Naive thymus-derived CD4-positive, alpha-beta T cell (primary cell): ENCODE measurements at regions not wholly inside any gene's neighbourhood (a gene's known extent, or its start where the extent isn't known, plus 50 kb on each side); places are given as distances from the start of the nearest gene placed in this dataset.

ENCODE experiments used
- ATAC-seq: fragments of 150-1000 bp; cut with Tn5 transposase; 2 replicates; pipeline ENCODE4 v1.10.0; 2021; ENCODE audit warnings: mild to moderate bottlenecking, moderate library complexity
- CTCF ChIA-PET: fragments of 350-600 bp; sonication (Branson Sonifier 250); formaldehyde crosslinking; loops from one replicate; lab custom pipeline; 2021; ENCODE audit warnings: antibody characterized with exemption; lab: Charles Lee
- POLR2A ChIA-PET: fragments of 350-600 bp; sonication (Branson Sonifier 250); formaldehyde crosslinking; loops from one replicate; lab custom pipeline; 2021; ENCODE audit warnings: antibody characterized with exemption, inconsistent platforms; lab: Charles Lee
- DNase-seq, 9 donors: peaks; one replicate each; pipeline versions ENCODE4 v3.0.0 to v3.0.0-alpha.2; 2020 to 2022; ENCODE audit warnings: mixed read lengths in 1 of 9
- H3K27ac ChIP-seq: one replicate; pipeline ENCODE4 v1.7.0; 2013; ENCODE audit warnings: mild to moderate bottlenecking, low read depth, low read length, moderate library complexity
- H3K27me3 ChIP-seq, 2 donors: one replicate each; pipeline ENCODE4 v1.7.0; 2013; ENCODE audit warnings: low read length in 2 of 2, mild to moderate bottlenecking in 2 of 2, moderate library complexity in 2 of 2; ENCODE audit not compliant: control insufficient read depth in 2 of 2, insufficient read depth in 2 of 2
- H3K36me3 ChIP-seq, 3 experiments: 1 replicate in 2 of 3; 2 replicates in 1 of 3; pipeline ENCODE4 v1.7.0; 2013; ENCODE audit warnings: low read length in 3 of 3, mild to moderate bottlenecking in 3 of 3, moderate library complexity in 1 of 3; ENCODE audit not compliant: insufficient read depth in 3 of 3, control insufficient read depth in 2 of 3
- H3K4me1 ChIP-seq, 2 donors: one replicate each; pipeline ENCODE4 v1.7.0; 2013; ENCODE audit warnings: low read length in 2 of 2, mild to moderate bottlenecking in 2 of 2, moderate library complexity in 1 of 2; ENCODE audit not compliant: control insufficient read depth in 2 of 2, insufficient read depth in 2 of 2
- H3K4me3 ChIP-seq: 2 replicates; pipeline ENCODE4 v1.7.0; 2013; ENCODE audit warnings: mild to moderate bottlenecking, low read length
- H3K9me3 ChIP-seq, 3 experiments: 1 replicate in 2 of 3; 2 replicates in 1 of 3; pipeline ENCODE4 v1.7.0; 2013; ENCODE audit warnings: low read length in 3 of 3; ENCODE audit not compliant: control insufficient read depth in 2 of 3
- H3K27ac Mint-ChIP-seq, 9 donors: one replicate each; pipeline ENCODE4 v1.8.0; 2020 to 2022; ENCODE audit warnings: mixed read lengths in 9 of 9, mild to moderate bottlenecking in 8 of 9, moderate library complexity in 5 of 9, inconsistent platforms in 2 of 9
- H3K27me3 Mint-ChIP-seq, 5 donors: one replicate each; pipeline ENCODE4 v1.8.0; 2021 to 2022; ENCODE audit warnings: mixed read lengths in 5 of 5, mild to moderate bottlenecking in 1 of 5
- H3K36me3 Mint-ChIP-seq, 5 donors: one replicate each; pipeline ENCODE4 v1.8.0; 2020 to 2022; ENCODE audit warnings: mixed read lengths in 5 of 5, mild to moderate bottlenecking in 3 of 5, inconsistent platforms in 1 of 5
- H3K4me1 Mint-ChIP-seq, 7 donors: one replicate each; pipeline ENCODE4 v1.8.0; 2020 to 2022; ENCODE audit warnings: mixed read lengths in 7 of 7, mild to moderate bottlenecking in 3 of 7, inconsistent platforms in 1 of 7
- H3K4me3 Mint-ChIP-seq, 10 donors: one replicate each; pipeline ENCODE4 v1.8.0; 2020 to 2022; ENCODE audit warnings: mild to moderate bottlenecking in 10 of 10, mixed read lengths in 10 of 10, moderate library complexity in 6 of 10, inconsistent platforms in 2 of 10
- H3K9me3 Mint-ChIP-seq, 11 donors: one replicate each; pipeline ENCODE4 v1.8.0; 2020 to 2022; ENCODE audit warnings: mixed read lengths in 11 of 11, mild to moderate bottlenecking in 4 of 11, inconsistent platforms in 1 of 11, moderate library complexity in 1 of 11
- intact Hi-C, 2 donors: fragments of 100-400 bp; cut with micrococcal nuclease; formaldehyde crosslinking; loops; one replicate each; pipeline ENCODE4 v1.15.1; 2023

GRCh38 chr10:20429742-20430141 lies 467.4 kb downstream of the NEBL start:
- no peaks in the 10 kb centered on the region for H3K9me3 ChIP-seq
- intact Hi-C loops: no loop called here
- ChIA-PET POLR2A (no interaction called here), CTCF (no interaction called here)
- H3K27me3 ChIP-seq: no peaks in the 10 kb centered on the region
- no peak for DNase-seq
- H3K27ac ChIP-seq: no peak overlapping the region
- no peak for ATAC-seq
- no peaks in the 10 kb centered on the region for H3K27me3 Mint-ChIP-seq
- no peaks in the 10 kb centered on the region for H3K4me1 ChIP-seq
- no peaks in the 10 kb centered on the region for H3K36me3 Mint-ChIP-seq
- H3K9me3 Mint-ChIP-seq: peaks cover 5 to 20% (median 12%) of the 10 kb centered on the region in 11 donors
- no peak overlapping the region for H3K27ac Mint-ChIP-seq
- H3K4me3 Mint-ChIP-seq: no peak overlapping the region
- H3K4me1 Mint-ChIP-seq: no peaks in the 10 kb centered on the region
- no peaks in the 10 kb centered on the region for H3K36me3 ChIP-seq
- H3K4me3 ChIP-seq: no peak overlapping the region

- peaks cover 0 to 32% (median 18%) of the 10 kb centered on the region in 11 donors for H3K9me3 Mint-ChIP-seq
Measured at GRCh38 chr10:20427821-20428220, 469.3 kb downstream of the NEBL start.

GRCh38 chr10:20418286-20418685 lies 478.8 kb downstream of the NEBL start:
- H3K4me3 Mint-ChIP-seq: no peak overlapping the region

More at GRCh38 chr10:20427821-20428220, 469.3 kb downstream of the NEBL start:
- H3K4me3 Mint-ChIP-seq: no peak overlapping the region
- no peaks in the 10 kb centered on the region for H3K9me3 ChIP-seq
- no peak overlapping the region for H3K27ac ChIP-seq
- no peak for DNase-seq
- H3K4me3 ChIP-seq: no peak overlapping the region
- POLR2A ChIA-PET: no interaction called here
- no peaks in the 10 kb centered on the region for H3K36me3 ChIP-seq
- H3K36me3 Mint-ChIP-seq: no peaks in the 10 kb centered on the region
- no peaks in the 10 kb centered on the region for H3K4me1 ChIP-seq
- CTCF ChIA-PET: no interaction called here
- no peaks in the 10 kb centered on the region for H3K27me3 ChIP-seq
- H3K4me1 Mint-ChIP-seq: no peaks in the 10 kb centered on the region
- H3K27me3 Mint-ChIP-seq: no peaks in the 10 kb centered on the region
- ATAC-seq: no peak
- no peak overlapping the region for H3K27ac Mint-ChIP-seq
- intact Hi-C loops: no loop called here

GRCh38 chr10:20417791-20418190 lies 479.3 kb downstream of the NEBL start:
- peaks cover 0 to 8% (median 0%) of the 10 kb centered on the region in 3 experiments for H3K9me3 ChIP-seq
- intact Hi-C loops: no loop called here
- H3K4me3 ChIP-seq: no peak overlapping the region
- CTCF ChIA-PET: no interaction called here
- no peaks in the 10 kb centered on the region for H3K36me3 ChIP-seq
- Mint-ChIP-seq H3K4me3 (no peak overlapping the region), H3K9me3 (peaks cover 2 to 39% (median 13%) of the 10 kb centered on the region in 11 donors), H3K4me1 (no peaks in the 10 kb centered on the region), H3K27me3 (no peaks in the 10 kb centered on the region), H3K27ac (no peak overlapping the region), H3K36me3 (no peaks in the 10 kb centered on the region)
- no peak for ATAC-seq
- H3K4me1 ChIP-seq: no peaks in the 10 kb centered on the region
- no peak for DNase-seq
- no peak overlapping the region for H3K27ac ChIP-seq
- H3K27me3 ChIP-seq: no peaks in the 10 kb centered on the region
- POLR2A ChIA-PET: no interaction called here

More at GRCh38 chr10:20418286-20418685, 478.8 kb downstream of the NEBL start:
- H3K9me3 Mint-ChIP-seq: peaks cover 2 to 39% (median 13%) of the 10 kb centered on the region in 11 donors
- no peaks in the 10 kb centered on the region for H3K27me3 Mint-ChIP-seq
- no peaks in the 10 kb centered on the region for H3K4me1 Mint-ChIP-seq
- ATAC-seq: no peak
- Histone ChIP-seq H3K4me3 (no peak overlapping the region), H3K4me1 (no peaks in the 10 kb centered on the region), H3K36me3 (no peaks in the 10 kb centered on the region), H3K27ac (no peak overlapping the region), H3K27me3 (no peaks in the 10 kb centered on the region), H3K9me3 (peaks cover 0 to 8% (median 0%) of the 10 kb centered on the region in 3 experiments)
- POLR2A ChIA-PET: no interaction called here
- no peaks in the 10 kb centered on the region for H3K36me3 Mint-ChIP-seq
- DNase-seq: no peak
- intact Hi-C loops: no loop called here
- CTCF ChIA-PET: no interaction called here
- H3K27ac Mint-ChIP-seq: no peak overlapping the region

- Histone ChIP-seq H3K9me3 (peaks cover 0 to 8% (median 0%) of the 10 kb centered on the region in 3 experiments), H3K4me1 (no peaks in the 10 kb centered on the region), H3K36me3 (no peaks in the 10 kb centered on the region), H3K27me3 (no peaks in the 10 kb centered on the region), H3K27ac (no peak overlapping the region), H3K4me3 (no peak overlapping the region)
- H3K36me3 Mint-ChIP-seq: no peaks in the 10 kb centered on the region
- no peaks in the 10 kb centered on the region for H3K4me1 Mint-ChIP-seq
- intact Hi-C loops: no loop called here
- ChIA-PET POLR2A (no interaction called here), CTCF (interaction anchor here (0.6 kb wide), 1 partner anchor 863 kb away, joined by 4 read pairs; no protein-coding TSS in a partner anchor)
- no peak overlapping the region for H3K4me3 Mint-ChIP-seq
- peaks cover 0 to 39% (median 9%) of the 10 kb centered on the region in 11 donors for H3K9me3 Mint-ChIP-seq
- H3K27me3 Mint-ChIP-seq: no peaks in the 10 kb centered on the region
- H3K27ac Mint-ChIP-seq: no peak overlapping the region
- ATAC-seq (no peak), DNase-seq (no peak)
Measured at GRCh38 chr10:20415684-20416083, 481.4 kb downstream of the NEBL start.

GRCh38 chr10:20407357-20407756 lies 489.8 kb downstream of the NEBL start:
- H3K4me3 Mint-ChIP-seq: no peak overlapping the region
- Histone ChIP-seq H3K4me1 (no peaks in the 10 kb centered on the region), H3K4me3 (no peak overlapping the region), H3K27ac (no peak overlapping the region), H3K36me3 (no peaks in the 10 kb centered on the region), H3K9me3 (no peaks in the 10 kb centered on the region), H3K27me3 (no peaks in the 10 kb centered on the region)
- H3K4me1 Mint-ChIP-seq: no peaks in the 10 kb centered on the region
- no peak for DNase-seq
- ChIA-PET POLR2A (no interaction called here), CTCF (no interaction called here)
- no peak for ATAC-seq
- H3K27ac Mint-ChIP-seq: no peak overlapping the region
- H3K9me3 Mint-ChIP-seq: peaks cover 0 to 13% (median 5%) of the 10 kb centered on the region in 11 donors
- no peaks in the 10 kb centered on the region for H3K27me3 Mint-ChIP-seq
- intact Hi-C loops: no loop called here
- no peaks in the 10 kb centered on the region for H3K36me3 Mint-ChIP-seq

- H3K4me3 Mint-ChIP-seq: no peak overlapping the region
- Histone ChIP-seq H3K36me3 (no peaks in the 10 kb centered on the region), H3K27me3 (no peaks in the 10 kb centered on the region), H3K9me3 (no peaks in the 10 kb centered on the region), H3K4me1 (no peaks in the 10 kb centered on the region), H3K4me3 (no peak overlapping the region), H3K27ac (no peak overlapping the region)
- DNase-seq (no peak), ATAC-seq (no peak)
- POLR2A ChIA-PET: no interaction called here
- H3K27ac Mint-ChIP-seq: no peak overlapping the region
- H3K9me3 Mint-ChIP-seq: peaks cover 0 to 13% (median 5%) of the 10 kb centered on the region in 11 donors
- no peaks in the 10 kb centered on the region for H3K4me1 Mint-ChIP-seq
- no peaks in the 10 kb centered on the region for H3K36me3 Mint-ChIP-seq
- CTCF ChIA-PET: no interaction called here
- H3K27me3 Mint-ChIP-seq: no peaks in the 10 kb centered on the region
- intact Hi-C loops: no loop called here
Measured at GRCh38 chr10:20406281-20407104, 490.6 kb downstream of the NEBL start.
